ENCODE measurements at regions not wholly inside any gene's neighbourhood (a gene's known extent, or its start where the extent isn't known, plus 50 kb on each side); places are given as distances from the start of the nearest gene placed in this dataset.

DNA sequence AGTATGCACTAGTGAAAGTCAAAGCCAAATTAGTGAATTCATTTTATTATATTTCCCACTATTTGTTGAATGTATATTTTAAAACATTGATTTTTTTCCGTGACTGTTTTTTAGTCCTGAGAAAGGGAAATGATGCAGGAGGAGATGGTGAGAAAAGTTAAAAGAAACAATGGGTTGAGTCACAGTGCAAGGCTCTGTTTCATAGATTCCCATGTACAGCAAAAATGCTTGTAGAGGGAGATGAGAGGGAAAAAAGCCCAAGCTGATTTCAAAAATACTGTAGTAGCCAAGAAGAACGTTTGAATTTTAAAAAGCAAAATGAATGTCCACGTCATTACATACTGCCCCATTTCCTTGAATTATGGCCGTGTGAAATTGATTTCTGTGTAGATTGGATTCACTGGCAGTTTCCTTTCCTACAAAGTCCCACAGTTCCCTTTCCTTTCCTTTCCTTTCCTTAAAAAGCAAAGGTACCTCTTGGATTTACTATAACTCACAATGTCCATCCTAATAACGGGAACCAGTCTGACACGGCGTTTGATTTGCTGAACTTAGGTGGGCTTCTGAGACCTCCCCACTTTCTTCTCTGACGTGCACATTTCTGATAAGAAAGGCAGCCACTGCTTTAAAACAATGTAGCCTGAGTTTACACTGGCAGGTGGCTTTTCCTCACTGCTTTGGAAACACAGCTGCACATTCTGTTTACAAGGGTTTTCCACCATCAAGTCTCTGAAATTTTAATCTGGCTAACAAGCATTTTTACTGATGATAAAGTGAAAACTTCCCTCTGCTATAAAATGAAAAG, 63.7 kb downstream of the SPCS3 start:
- peak; percentile 38 for DNase-seq (ENCODE audit: low spot score)

DNA sequence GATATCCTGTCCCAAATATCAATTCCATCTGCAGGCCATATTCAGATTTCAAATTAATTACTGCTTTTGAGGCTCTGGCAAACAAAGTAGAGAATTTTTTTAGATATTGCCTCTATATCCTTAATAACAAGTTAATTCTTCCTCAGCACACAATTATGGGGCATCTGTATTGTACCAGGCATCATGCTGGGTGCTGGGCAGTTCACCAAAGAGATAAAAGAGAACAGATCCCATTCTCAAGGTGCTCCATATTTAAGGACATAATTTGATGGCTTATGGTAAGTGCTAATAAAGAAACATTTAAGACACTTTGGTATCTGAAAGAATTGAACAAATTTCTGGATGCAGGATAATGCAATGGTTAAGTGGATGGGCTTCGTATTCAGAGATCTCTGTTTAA, 65.8 kb downstream of the SPCS3 start:
- DNase-seq (ENCODE audit: low spot score): no peak

DNA sequence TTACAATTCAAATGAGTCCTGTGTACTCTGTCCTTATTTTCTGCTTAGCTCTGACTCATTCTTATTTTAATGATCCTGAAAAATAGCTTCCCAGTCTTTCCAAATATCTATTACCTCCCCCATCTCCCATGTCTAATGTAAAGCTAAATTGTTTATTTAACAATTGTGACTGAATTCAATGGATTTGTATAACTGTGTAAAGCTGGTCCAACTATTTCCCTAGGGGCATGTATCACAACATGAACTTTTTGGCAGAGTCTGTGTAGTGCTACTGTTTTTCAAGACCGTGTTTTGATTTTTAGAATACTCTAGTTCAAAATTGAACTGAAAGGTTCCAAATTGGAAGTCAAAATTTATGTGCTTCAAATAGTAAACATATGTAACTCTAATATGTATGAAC, 67.8 kb downstream of the SPCS3 start:
- DNase-seq (ENCODE audit: low spot score): no peak

DNA sequence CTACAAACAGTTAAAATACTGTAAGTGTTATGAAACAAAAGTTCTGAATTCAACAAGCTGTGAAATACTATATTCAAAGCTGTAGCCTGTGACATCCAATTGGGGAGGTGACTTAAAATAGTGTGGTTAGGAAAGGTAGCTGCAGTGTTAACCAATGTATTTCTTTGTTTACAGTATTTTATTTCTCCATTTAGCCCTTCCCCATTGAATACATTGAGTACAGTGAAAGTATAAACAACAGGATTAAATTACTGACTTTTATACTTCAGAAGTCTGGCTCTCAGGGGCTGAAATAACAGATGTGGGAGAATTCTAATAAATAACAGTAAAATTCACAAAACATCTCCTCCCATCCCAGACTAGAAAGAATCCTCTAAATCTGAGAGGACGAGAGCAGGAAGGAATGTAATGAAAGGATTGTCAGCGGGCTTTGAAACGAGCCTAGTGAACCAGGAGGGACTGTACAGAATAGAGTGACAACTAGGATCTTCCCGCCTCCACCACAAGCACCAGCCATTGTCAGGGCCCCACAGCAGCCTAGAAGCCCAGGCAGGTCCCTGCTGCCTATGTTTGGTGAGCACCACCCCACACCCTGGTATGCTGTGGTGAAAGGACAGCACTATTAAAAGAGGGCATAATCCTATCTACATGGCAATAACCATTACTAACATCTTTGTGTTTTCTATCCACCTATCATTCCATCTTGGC, 73.7 kb downstream of the SPCS3 start:
- no peak for DNase-seq (ENCODE audit: low spot score)

DNA sequence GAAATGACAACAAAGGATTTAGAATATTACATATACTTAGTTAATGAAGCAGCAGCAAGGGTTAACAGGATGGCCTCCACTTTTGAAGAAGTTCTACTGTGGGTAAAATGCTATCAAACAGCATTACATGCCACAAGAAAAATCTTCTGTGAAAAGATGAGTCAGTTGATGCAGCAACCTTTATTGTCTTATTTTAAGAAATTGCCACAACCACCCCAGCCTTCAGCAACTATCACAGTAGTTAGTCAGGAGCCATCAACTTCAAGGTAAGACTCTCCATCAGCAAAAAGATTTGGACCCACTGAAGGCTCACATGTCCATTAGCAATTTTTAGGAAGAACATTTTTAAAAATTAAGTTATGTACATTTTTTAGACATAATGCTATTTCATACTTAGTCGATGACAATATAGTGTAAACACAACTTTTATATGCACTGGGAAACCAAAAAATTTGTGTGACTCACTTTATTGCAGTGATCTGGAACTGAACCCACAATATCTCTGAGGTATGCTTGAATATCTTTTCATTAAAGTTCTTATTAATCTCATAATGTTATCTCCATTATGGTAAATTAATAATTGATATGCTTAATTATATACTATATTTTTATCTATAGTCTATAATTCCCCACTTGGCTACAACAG, 81.2 kb downstream of the SPCS3 start:
- DNase-seq (ENCODE audit: low spot score): peak; percentile 84

DNA sequence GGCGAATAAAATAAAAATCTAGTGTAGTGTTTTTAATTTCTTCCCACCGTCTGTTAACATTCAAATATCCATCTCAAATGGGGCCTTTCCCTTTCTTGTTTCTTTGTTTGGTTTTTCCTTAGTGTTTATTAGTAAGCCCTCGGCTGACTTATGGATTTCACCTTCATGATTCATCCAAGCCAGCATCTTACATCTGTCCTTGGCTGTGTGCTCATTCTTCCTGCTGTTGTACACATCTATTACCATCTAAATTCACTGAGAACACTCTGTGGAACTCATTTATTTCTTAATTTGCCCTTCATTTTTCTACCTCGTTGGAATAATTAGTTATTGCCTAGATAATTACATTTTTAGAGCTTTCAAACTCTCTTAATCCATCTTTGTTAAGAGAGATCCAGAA, 84.9 kb downstream of the SPCS3 start:
- DNase-seq (ENCODE audit: low spot score): peak; percentile 57

DNA sequence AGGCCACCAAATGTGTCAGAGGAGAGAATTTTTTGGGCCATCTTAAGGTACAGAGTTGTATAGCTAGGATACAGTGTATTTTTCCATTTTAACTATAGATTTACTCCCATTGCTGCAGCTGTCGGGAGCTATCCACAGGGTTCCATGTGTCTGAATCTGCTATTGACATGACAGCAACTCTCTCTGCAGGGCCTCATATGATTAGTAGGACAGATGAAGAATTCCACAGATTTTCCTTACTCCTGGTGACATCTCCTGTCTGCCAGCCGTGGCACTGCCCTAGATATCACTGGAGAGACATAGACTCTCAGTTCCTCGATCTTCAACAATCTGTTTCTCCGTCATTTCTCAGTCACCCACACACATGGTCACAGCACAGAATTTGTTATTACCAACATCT, 86.5 kb downstream of the SPCS3 start:
- DNase-seq (ENCODE audit: low spot score): no peak

DNA sequence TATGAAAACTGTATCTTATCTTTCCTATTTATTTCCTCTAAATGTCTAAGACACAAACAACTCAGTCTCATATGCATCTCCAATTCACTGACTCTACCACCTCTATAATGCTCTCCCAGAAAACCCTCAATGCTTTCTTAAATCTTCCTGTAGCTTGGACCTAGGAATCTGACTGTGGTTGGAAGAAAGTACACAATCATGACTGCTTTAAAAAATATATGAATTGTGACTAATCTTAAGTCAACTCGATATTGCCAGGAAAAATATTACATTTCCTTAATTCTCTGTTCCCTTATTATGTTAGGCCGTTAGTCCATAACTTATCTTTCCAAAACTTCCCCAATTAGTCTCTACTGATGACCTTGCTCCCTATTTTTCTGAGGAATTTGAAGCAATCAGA, 87.0 kb downstream of the SPCS3 start:
- peak; percentile 36 for DNase-seq (ENCODE audit: low spot score)

DNA sequence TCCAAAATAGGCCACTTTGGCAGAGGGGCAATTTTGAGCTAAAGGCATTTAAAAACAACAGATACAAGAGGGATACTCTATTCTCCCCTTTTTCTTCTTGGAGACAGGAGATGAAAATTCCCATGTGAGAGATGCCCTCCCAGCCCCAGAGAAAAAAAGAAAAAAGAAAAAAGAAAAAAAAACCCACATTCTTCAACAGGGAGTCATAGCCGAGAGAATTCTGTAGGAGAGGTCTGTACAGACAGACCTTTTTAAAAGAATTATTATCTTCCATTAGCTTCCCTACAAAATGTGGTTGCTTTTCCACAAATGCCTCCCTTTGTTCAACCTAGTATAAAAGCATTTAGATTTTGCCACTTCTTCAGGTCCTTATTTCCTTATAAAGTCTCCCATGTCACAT, 89.9 kb downstream of the SPCS3 start:
- peak; percentile 35 for DNase-seq (ENCODE audit: low spot score)

DNA sequence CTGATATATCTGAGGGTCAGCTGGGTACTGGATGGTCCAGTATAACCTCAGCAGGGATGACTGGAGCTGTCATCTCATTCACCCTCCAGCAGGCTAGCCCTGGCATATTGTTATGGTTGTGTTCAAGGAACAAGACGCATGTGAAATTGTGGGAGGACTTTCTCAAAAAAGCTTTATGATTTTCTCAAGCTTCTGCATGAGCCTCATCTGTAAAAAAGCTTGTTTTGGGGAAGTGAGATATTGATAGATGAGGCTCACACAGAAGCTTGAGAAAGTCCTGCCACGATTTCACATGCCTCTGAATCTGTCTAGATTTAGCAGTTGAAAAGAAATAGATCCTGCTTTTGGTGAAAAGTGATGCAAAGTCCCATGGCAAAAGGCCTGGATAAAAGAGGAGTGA, 93.4 kb downstream of the SPCS3 start:
- no peak for DNase-seq (ENCODE audit: low spot score)

DNA sequence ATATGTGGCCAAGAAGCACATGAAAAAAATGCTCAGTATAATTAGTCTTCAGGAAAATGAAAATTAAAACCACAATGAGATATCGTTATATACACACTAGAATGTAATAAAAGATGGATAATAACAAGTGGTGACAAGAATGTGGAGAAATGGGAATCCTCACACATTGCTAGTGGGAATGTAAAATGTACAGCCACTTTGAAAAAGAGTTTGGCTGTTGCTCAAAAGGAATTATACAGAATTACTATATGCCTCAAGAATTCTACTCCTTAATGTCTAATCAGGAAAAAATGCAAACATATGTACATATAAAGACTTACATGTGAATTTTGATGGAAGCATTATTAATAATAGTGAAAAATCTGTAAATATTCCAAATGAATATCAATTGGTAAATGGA, 102.2 kb downstream of the SPCS3 start:
- no peak for DNase-seq (ENCODE audit: low spot score)

DNA sequence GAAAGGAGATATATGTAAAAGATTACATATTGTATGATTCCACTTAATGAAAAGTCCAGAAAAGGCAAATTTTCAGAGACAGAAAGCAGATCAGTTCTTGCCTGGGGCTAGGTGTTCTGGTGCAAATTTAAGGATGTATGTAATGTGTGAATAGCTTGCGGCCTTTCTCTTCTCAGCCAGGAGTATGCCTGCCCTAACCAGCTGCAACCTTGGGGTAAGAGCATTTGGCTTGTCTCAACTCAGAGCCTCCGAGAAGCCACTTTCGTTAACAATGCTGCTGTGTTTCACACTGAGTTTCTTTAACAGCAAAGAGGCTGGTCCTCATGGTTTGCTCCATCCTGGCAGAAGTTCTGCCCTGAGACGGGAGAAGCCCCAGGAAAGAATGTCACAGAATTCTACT, 102.7 kb downstream of the SPCS3 start:
- no peak for DNase-seq (ENCODE audit: low spot score)

DNA sequence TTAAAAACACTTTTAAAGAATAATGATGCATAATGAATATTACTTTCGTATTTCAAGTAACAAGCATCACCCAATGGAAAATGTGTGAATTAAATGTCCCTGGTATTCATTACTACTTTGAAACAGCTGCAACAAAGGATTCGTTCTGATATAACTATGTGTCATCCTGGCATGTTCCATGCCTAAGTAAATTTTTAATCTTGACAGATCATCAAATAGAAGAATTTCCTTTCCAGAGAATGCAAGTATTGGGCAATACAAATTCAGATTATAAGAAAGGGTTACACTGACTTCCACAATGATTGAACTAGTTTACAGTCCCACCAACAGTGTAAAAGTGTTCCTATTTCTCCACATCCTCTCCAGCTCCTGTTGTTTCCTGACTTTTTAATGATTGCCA, 105.3 kb downstream of the SPCS3 start:
- DNase-seq (ENCODE audit: low spot score): peak; percentile 69

DNA sequence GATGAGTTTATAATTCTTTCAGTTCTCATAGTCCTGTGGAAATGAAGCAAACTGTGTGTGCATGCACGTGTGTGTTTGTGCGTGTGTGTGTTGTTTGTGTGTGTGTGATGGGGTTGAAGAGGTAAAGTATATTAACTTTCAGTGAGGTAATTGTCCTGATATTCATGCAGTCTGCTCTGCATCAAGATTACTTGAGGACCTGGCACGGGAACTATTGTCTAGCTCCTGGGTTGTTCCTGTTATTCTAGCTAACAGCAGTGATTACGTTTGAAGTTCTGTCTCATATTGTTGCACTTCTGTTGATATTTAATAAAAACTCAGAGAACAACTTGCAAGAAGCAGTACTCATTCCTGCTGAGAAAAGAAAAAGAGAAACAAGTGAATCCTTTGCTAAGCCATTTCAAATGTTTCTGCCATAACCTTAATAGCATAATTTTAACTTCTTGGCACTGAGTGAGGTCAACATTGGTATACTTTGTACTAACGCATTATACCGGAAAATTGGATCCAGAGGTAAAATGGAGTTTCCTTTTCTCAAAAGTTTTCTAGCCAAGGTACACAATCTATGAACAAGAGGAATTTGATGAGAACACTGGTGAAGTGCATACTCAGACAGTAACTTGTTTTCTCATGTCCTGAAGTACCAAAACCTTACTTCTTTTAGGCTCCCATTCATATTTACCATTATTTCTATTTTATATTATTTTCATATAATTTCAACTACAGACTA, 113.2 kb downstream of the SPCS3 start:
- no peak for DNase-seq (ENCODE audit: low spot score)

DNA sequence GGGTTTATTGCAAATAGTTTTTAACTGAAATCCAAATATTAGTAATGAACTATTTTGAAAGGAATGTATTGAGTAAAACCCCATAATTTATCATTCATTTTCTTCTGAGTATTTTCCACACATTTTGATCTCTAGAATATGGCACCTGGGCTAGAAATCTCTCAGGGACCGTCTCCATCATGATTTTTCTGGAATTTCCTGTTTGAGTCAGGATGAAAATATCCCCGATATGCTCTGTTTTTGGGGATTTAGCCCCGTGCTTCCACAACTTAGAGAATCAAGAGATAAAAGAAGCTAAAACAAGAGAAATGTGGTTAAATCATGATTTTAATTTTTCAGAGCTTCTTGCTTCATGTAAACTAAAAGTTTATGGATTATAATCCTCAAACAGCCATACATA, 114.2 kb downstream of the SPCS3 start:
- DNase-seq (ENCODE audit: low spot score): no peak

DNA sequence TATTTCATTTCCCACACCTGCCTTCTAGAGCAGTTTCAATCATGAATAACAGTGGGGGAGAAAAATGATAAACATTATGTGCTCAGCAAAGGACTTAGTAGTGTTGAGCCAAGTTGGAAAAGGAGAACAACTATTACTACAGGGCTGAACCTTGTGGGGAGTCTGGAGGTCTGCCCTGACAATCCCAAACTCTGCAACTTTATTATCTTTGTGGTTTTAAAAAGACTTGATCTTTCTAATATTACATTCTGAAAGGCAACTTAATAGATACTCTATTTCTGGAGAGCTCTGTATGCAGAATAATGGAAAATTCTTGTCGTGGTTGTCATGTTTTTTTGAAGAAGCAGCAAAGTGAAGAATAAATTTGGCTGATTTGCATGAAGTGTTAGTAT, 116.1 kb downstream of the SPCS3 start:
- no peak for DNase-seq (ENCODE audit: low spot score)

DNA sequence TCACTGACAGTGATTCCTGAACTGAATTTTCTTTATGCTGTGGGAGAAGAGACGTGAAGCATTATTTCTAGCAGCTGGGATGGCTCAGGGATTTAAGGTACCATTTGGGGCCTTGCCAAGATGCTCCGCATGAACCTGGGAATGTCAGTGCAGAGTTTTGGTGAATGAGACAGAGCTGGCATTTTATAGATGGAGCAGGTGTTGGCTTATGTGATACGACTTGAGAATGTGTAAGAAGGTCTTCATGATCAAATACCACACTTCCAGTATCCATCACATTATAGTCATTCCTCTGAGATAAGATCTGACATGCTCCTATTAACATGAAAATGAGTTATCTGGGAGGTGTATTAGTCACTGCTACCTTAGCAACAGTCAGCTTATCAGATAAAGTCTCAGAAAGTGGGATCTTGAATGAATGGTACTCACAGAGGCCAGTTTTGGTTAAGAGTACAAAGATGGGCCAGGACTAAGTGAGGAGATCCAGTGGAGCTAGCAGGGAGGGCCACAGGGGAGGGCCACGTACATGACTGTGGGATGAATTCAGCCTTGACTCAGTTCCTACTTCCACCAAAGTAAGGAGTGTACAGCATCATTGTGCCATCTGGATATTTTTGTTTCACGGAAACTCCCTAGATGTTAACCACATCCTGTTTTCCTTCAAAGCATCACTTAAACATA, 116.7 kb downstream of the SPCS3 start:
- DNase-seq (ENCODE audit: low spot score): peak; percentile 96

DNA sequence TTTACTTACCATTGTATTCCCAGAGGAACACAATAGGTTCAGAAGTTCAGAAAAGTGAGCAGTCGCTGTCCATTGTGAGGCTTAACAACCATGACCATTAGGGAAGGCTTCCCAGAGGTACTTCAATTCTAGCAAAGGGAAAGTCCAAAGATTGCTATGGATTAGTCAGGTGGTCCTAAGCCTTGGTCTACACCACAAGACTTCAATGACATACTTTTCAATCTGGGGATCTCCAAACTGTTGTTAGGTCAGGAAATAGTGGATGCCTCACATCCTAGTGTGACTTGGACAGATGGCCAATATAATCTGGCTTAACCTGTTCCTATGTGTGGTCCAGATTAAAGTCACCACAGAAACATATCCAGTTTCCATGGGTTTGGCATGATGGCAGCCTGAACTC, 118.0 kb downstream of the SPCS3 start:
- DNase-seq (ENCODE audit: low spot score): no peak

DNA sequence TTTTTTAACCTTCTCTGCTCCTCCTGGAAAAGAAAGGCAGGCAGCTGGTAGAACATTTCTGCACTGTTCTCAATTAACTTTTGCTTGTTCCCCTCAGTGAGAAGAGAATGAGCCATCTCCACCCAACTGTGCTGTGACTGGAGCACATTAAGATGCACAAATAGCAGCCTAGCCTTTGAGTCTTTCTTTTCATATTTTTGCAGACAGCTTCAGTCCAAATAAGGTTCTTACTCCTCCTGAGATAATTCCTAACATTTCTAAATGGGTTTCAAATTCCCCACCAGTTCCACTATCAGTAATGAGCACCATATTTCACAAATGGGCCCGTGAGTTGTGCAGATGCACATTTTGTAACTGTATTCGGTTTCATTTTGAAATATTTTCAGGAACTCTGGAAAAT, 118.6 kb downstream of the SPCS3 start:
- no peak for DNase-seq (ENCODE audit: low spot score)

DNA sequence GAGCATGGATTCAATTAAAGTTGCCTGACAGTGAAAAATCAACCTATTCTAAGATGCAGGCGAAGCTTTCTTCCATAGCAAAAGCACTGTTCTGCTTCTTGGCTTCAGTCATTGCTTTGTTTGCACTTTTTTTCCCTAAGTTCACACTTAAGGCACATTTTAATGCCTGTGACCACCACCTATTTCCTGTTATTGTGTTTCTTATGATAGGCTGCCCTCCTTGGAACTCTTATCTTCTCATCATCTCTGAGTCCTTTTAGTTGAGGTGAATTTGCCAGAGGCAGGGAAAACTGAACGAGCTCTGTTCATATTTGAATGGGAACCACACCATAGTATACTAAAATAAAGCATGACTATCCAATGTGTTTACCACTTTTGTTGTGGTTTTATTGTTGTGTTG, 119.8 kb downstream of the SPCS3 start:
- DNase-seq (ENCODE audit: low spot score): peak; percentile 56

DNA sequence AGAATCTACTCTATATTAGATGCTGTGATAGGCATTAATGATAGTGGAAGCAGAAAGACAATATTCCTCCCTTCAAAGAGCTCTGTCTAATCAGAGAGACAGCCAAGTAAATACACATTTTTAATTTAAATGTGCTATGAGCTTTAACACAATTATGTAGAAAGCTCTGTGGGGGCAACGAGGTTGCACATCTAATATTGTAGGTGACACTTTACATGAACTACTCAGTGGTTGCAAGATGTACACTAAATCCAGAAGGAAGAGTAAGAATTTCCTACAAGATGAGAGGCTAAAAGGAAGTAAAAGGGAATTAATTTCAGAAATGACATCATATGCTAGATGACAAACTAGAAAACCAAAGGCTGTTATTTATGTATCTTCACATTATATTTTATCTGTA, 120.9 kb downstream of the SPCS3 start:
- DNase-seq (ENCODE audit: low spot score): no peak

DNA sequence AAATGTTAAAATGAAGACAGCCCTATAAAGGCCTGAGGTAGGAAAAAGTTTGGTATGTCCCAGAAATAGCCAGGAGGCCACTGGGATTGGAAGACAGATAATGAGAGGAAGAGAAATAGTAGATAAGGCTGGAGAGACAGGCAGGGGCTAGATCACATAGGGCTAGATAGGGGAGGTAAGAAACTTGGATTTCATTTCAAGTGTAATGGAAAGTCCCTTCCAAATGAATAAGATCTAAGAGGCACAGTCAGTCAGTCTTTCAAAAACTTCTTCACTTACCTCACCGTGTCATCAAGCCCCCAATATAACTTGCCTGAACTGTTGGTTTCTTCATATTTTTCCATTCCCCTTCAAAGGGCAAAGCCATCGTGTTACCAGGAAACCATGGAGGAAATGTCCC, 121.8 kb downstream of the SPCS3 start:
- no peak for DNase-seq (ENCODE audit: low spot score)
